ENCODE measurements at regions not wholly inside any gene's neighbourhood (a gene's known extent, or its start where the extent isn't known, plus 50 kb on each side); places are given as distances from the start of the nearest gene placed in this dataset.

- no peak overlapping the region for H3K18ac ChIP-seq (ENCODE audit: low read length)
- DNase-seq, result no peak
These were observed 137.2 kb downstream of the CAVIN4 start for GRCh38 chr9:100715100-100715380.

GRCh38 chr9:100718717-100719116, 140.8 kb downstream of the CAVIN4 start:
- Histone ChIP-seq H3K27ac (ENCODE audit: low read depth, low read length) (no peak overlapping the region), H3K4me3 (ENCODE audit: low read depth, low read length) (peak overlapping the region; percentile 5), H3K4ac (ENCODE audit: low read depth, low read length) (no peak overlapping the region), H3K9ac (ENCODE audit: low read length) (no peak overlapping the region), H2BK5ac (ENCODE audit: low read depth, low read length, poor library complexity) (no peak overlapping the region), H3K4me2 (ENCODE audit: low read length) (no peak overlapping the region), H2BK120ac (ENCODE audit: insufficient read depth, low read length, poor library complexity) (no peak overlapping the region), H2BK12ac (ENCODE audit: low read length) (no peak overlapping the region), H3K9me3 (ENCODE audit: insufficient read depth, low read depth, low read length) (no peaks in the 10 kb centered on the region), H3K14ac (ENCODE audit: low read length) (no peak overlapping the region), H3K79me2 (ENCODE audit: control insufficient read depth, insufficient read depth, low read length, poor library complexity) (no peaks in the 10 kb centered on the region), H4K91ac (ENCODE audit: low read depth, low read length) (no peak overlapping the region), H3K27me3 (ENCODE audit: insufficient read depth, low read length) (no peaks in the 10 kb centered on the region), H3K36me3 (ENCODE audit: control insufficient read depth in 1 of 2, insufficient read depth in 2 of 2, low read length in 2 of 2) (no peaks in the 10 kb centered on the region), H2AK5ac (ENCODE audit: low read length) (no peak overlapping the region), H3K4me1 (ENCODE audit: control insufficient read depth in 1 of 2, insufficient read depth in 2 of 2, low read length in 2 of 2) (no peaks in the 10 kb centered on the region), H2AFZ (ENCODE audit: insufficient read depth, low read length, poor library complexity) (no peak overlapping the region), H3K79me1 (ENCODE audit: low read length) (no peaks in the 10 kb centered on the region), H4K8ac (ENCODE audit: low read depth, low read length) (no peak overlapping the region), H3K23ac (ENCODE audit: low read length) (no peak overlapping the region), H3K18ac (ENCODE audit: low read length) (no peak overlapping the region), H4K12ac (ENCODE audit: low read depth, low read length) (no peak overlapping the region)
- no peak for DNase-seq
- no CpG with 5 or more reads among the region's 5 CpGs for WGBS (ENCODE audit: extremely low coverage, insufficient coverage, insufficient read length)

More at GRCh38 chr9:100715100-100715380, 137.2 kb downstream of the CAVIN4 start:
- no peak overlapping the region for H3K27ac ChIP-seq (ENCODE audit: low read depth, low read length)
- no peak overlapping the region for H2BK12ac ChIP-seq (ENCODE audit: low read length)
- no peak overlapping the region for H3K4me3 ChIP-seq (ENCODE audit: low read depth, low read length)
- no peak overlapping the region for H3K23ac ChIP-seq (ENCODE audit: low read length)
- no peak overlapping the region for H4K91ac ChIP-seq (ENCODE audit: low read depth, low read length)
- no peaks in the 10 kb centered on the region for H3K79me1 ChIP-seq (ENCODE audit: low read length)
- no peak overlapping the region for H2AK5ac ChIP-seq (ENCODE audit: low read length)
- no peaks in the 10 kb centered on the region for H3K4me1 ChIP-seq (ENCODE audit: control insufficient read depth in 1 of 2, insufficient read depth in 2 of 2, low read length in 2 of 2)
- H2BK5ac ChIP-seq (ENCODE audit: low read depth, low read length, poor library complexity), result no peak overlapping the region
- no CpG with 5 or more reads among the region's 6 CpGs for WGBS (ENCODE audit: extremely low coverage, insufficient coverage, insufficient read length)
- H3K4me2 ChIP-seq (ENCODE audit: low read length), result no peak overlapping the region
- no peak overlapping the region for H3K4ac ChIP-seq (ENCODE audit: low read depth, low read length)
- H4K8ac ChIP-seq (ENCODE audit: low read depth, low read length), result no peak overlapping the region
- H3K79me2 ChIP-seq (ENCODE audit: control insufficient read depth, insufficient read depth, low read length, poor library complexity), result no peaks in the 10 kb centered on the region
- no peak overlapping the region for H2BK120ac ChIP-seq (ENCODE audit: insufficient read depth, low read length, poor library complexity)
- H4K12ac ChIP-seq (ENCODE audit: low read depth, low read length), result no peak overlapping the region
- no peak overlapping the region for H2AFZ ChIP-seq (ENCODE audit: insufficient read depth, low read length, poor library complexity)
- no peaks in the 10 kb centered on the region for H3K27me3 ChIP-seq (ENCODE audit: insufficient read depth, low read length)
- H3K9ac ChIP-seq (ENCODE audit: low read length), result no peak overlapping the region
- no peak overlapping the region for H3K14ac ChIP-seq (ENCODE audit: low read length)
- H3K9me3 ChIP-seq (ENCODE audit: insufficient read depth, low read depth, low read length), result peaks cover 7% of the 10 kb centered on the region
- no peaks in the 10 kb centered on the region for H3K36me3 ChIP-seq (ENCODE audit: control insufficient read depth in 1 of 2, insufficient read depth in 2 of 2, low read length in 2 of 2)

- no peak overlapping the region for H2BK120ac ChIP-seq (ENCODE audit: insufficient read depth, low read length, poor library complexity)
- no peak overlapping the region for H2BK5ac ChIP-seq (ENCODE audit: low read depth, low read length, poor library complexity)
- DNase-seq, result no peak
- no peaks in the 10 kb centered on the region for H3K79me2 ChIP-seq (ENCODE audit: control insufficient read depth, insufficient read depth, low read length, poor library complexity)
- H3K4ac ChIP-seq (ENCODE audit: low read depth, low read length), result no peak overlapping the region
- no peak overlapping the region for H3K4me2 ChIP-seq (ENCODE audit: low read length)
- no peak overlapping the region for H3K14ac ChIP-seq (ENCODE audit: low read length)
- H3K9ac ChIP-seq (ENCODE audit: low read length), result no peak overlapping the region
- no peaks in the 10 kb centered on the region for H3K79me1 ChIP-seq (ENCODE audit: low read length)
- H3K23ac ChIP-seq (ENCODE audit: low read length), result no peak overlapping the region
- no peak overlapping the region for H3K27ac ChIP-seq (ENCODE audit: low read depth, low read length)
- H3K9me3 ChIP-seq (ENCODE audit: insufficient read depth, low read depth, low read length), result no peaks in the 10 kb centered on the region
- no peak overlapping the region for H3K18ac ChIP-seq (ENCODE audit: low read length)
- H3K27me3 ChIP-seq (ENCODE audit: insufficient read depth, low read length), result no peaks in the 10 kb centered on the region
- no peak overlapping the region for H3K4me3 ChIP-seq (ENCODE audit: low read depth, low read length)
- no peak overlapping the region for H2AFZ ChIP-seq (ENCODE audit: insufficient read depth, low read length, poor library complexity)
- no peaks in the 10 kb centered on the region for H3K36me3 ChIP-seq (ENCODE audit: control insufficient read depth in 1 of 2, insufficient read depth in 2 of 2, low read length in 2 of 2)
- H4K8ac ChIP-seq (ENCODE audit: low read depth, low read length), result no peak overlapping the region
- H4K12ac ChIP-seq (ENCODE audit: low read depth, low read length), result no peak overlapping the region
- H2BK12ac ChIP-seq (ENCODE audit: low read length), result no peak overlapping the region
- no peak overlapping the region for H2AK5ac ChIP-seq (ENCODE audit: low read length)
- H4K91ac ChIP-seq (ENCODE audit: low read depth, low read length), result no peak overlapping the region
- no CpG with 5 or more reads among the region's 1 CpG for WGBS (ENCODE audit: extremely low coverage, insufficient coverage, insufficient read length)
- H3K4me1 ChIP-seq (ENCODE audit: control insufficient read depth in 1 of 2, insufficient read depth in 2 of 2, low read length in 2 of 2), result no peaks in the 10 kb centered on the region
These were observed 143.0 kb downstream of the CAVIN4 start for GRCh38 chr9:100720922-100721321.

- H3K18ac ChIP-seq (ENCODE audit: low read length), result no peak overlapping the region
- no peak for DNase-seq
- WGBS (ENCODE audit: extremely low coverage, insufficient coverage, insufficient read length), result no CpG with 5 or more reads among the region's 5 CpGs
These were observed 147.0 kb downstream of the CAVIN4 start for GRCh38 chr9:100724886-100725285.

More at GRCh38 chr9:100724886-100725285, 147.0 kb downstream of the CAVIN4 start:
- no peak overlapping the region for H2AK5ac ChIP-seq (ENCODE audit: low read length)
- no peak overlapping the region for H3K14ac ChIP-seq (ENCODE audit: low read length)
- H2BK5ac ChIP-seq (ENCODE audit: low read depth, low read length, poor library complexity), result no peak overlapping the region
- no peaks in the 10 kb centered on the region for H3K36me3 ChIP-seq (ENCODE audit: control insufficient read depth in 1 of 2, insufficient read depth in 2 of 2, low read length in 2 of 2)
- no peak overlapping the region for H3K23ac ChIP-seq (ENCODE audit: low read length)
- no peak overlapping the region for H4K8ac ChIP-seq (ENCODE audit: low read depth, low read length)
- H2AFZ ChIP-seq (ENCODE audit: insufficient read depth, low read length, poor library complexity), result no peak overlapping the region
- no peak overlapping the region for H3K4ac ChIP-seq (ENCODE audit: low read depth, low read length)
- H2BK12ac ChIP-seq (ENCODE audit: low read length), result no peak overlapping the region
- H3K79me2 ChIP-seq (ENCODE audit: control insufficient read depth, insufficient read depth, low read length, poor library complexity), result no peaks in the 10 kb centered on the region
- no peak overlapping the region for H3K4me2 ChIP-seq (ENCODE audit: low read length)
- no peak overlapping the region for H3K27ac ChIP-seq (ENCODE audit: low read depth, low read length)
- no peak overlapping the region for H3K9ac ChIP-seq (ENCODE audit: low read length)
- no peak overlapping the region for H4K91ac ChIP-seq (ENCODE audit: low read depth, low read length)
- no peaks in the 10 kb centered on the region for H3K79me1 ChIP-seq (ENCODE audit: low read length)
- no peaks in the 10 kb centered on the region for H3K9me3 ChIP-seq (ENCODE audit: insufficient read depth, low read depth, low read length)
- H3K27me3 ChIP-seq (ENCODE audit: insufficient read depth, low read length), result no peaks in the 10 kb centered on the region
- no peaks in the 10 kb centered on the region for H3K4me1 ChIP-seq (ENCODE audit: control insufficient read depth in 1 of 2, insufficient read depth in 2 of 2, low read length in 2 of 2)
- H4K12ac ChIP-seq (ENCODE audit: low read depth, low read length), result no peak overlapping the region
- H2BK120ac ChIP-seq (ENCODE audit: insufficient read depth, low read length, poor library complexity), result no peak overlapping the region
- no peak overlapping the region for H3K4me3 ChIP-seq (ENCODE audit: low read depth, low read length)

Measured in trophoblast cell (in vitro differentiated cells and primary cell).